Motor neuron (in vitro differentiated cells): ENCODE measurements at regions not wholly inside any gene's neighbourhood (a gene's known extent, or its start where the extent isn't known, plus 50 kb on each side); places are given as distances from the start of the nearest gene placed in this dataset.

Experiments
- ATAC-seq, 8 experiments: fragments of 200-7000 bp; cut with Tn5 transposase; replicated peaks in 6 of 8; 2 replicates each; pipeline ENCODE4 v1.8.0; 2021; ENCODE audit warnings: mild to moderate bottlenecking in 8 of 8, moderate library complexity in 8 of 8
- H3K27ac ChIP-seq, 2 donors: fragments of 250-450 bp; sonication (Bioruptor Pico); 2 replicates each; pipeline ENCODE4 v1.9.0; 2021; ENCODE audit warnings: antibody characterized with exemption in 2 of 2, mild to moderate bottlenecking in 2 of 2, moderate library complexity in 1 of 2
- H3K4me1 ChIP-seq, 2 donors: fragments of 250-450 bp; sonication (Bioruptor Pico); replicated peaks in 1 of 2; 2 replicates each; pipeline ENCODE4 v1.6.1; 2021; ENCODE audit warnings: antibody characterized with exemption in 2 of 2, mild to moderate bottlenecking in 2 of 2, moderate library complexity in 1 of 2
- H3K4me3 ChIP-seq, 5 donors: fragments of 250-450 bp; sonication (Bioruptor Pico); 2 replicates each; pipeline ENCODE4 v1.9.0; 2021; ENCODE audit warnings: antibody characterized with exemption in 5 of 5, mild to moderate bottlenecking in 5 of 5, moderate library complexity in 4 of 5
- WGBS, 10 experiments: fragments of 450-650 bp; shearing (Covaris generic); methylation state at CpG; one replicate each; pipeline ENCODE4 v1.0.0; 2022; 5-methylcytosine and 5-hydroxymethylcytosine counted together
- in situ Hi-C, 9 experiments: fragments of 400-800 bp; cut with MboI; loops; one replicate each; pipeline ENCODE4 v1.15.0; 2021; ENCODE audit warnings: low sequenced_read_pairs in 9 of 9, low pct_unique_long_range_greater_than_20kb in 2 of 9; ENCODE audit not compliant: unreplicated experiment in 9 of 9

GRCh38 chr6:2378891-2379652, 133.7 kb upstream of the GMDS start:
- 18 to 93% (median 73%) methylated on average over 6 to 9 of the region's 9 CpGs for WGBS, 10 experiments
- Histone ChIP-seq H3K4me1 (no peaks in the 10 kb centered on the region), H3K27ac (no peak overlapping the region), H3K4me3 (no peak overlapping the region)
- no peak for ATAC-seq
- in situ Hi-C loops = no loop called here

- H3K4me3 ChIP-seq = no peak overlapping the region
- in situ Hi-C loops = no loop called here
- no peak overlapping the region for H3K27ac ChIP-seq
- no peak for ATAC-seq
- H3K4me1 ChIP-seq = no peaks in the 10 kb centered on the region
- WGBS, 10 experiments = 18 to 100% (median 80%) methylated on average over 1 to 2 of the region's 2 CpGs
Measured at GRCh38 chr6:2378046-2378657, 132.7 kb upstream of the GMDS start.

- H3K27ac ChIP-seq = no peak overlapping the region
- no peak overlapping the region for H3K4me3 ChIP-seq
- peak in 4 of 8 experiments; percentile 68 to 94 (median 79) for ATAC-seq
- WGBS, 10 experiments = 0 to 100% (median 81%) methylated on average over 1 to 12 of the region's 19 CpGs
- in situ Hi-C loops = no loop called here
- H3K4me1 ChIP-seq = no peaks in the 10 kb centered on the region
Measured at GRCh38 chr6:2376429-2377355, 131.3 kb upstream of the GMDS start.

GRCh38 chr6:2375443-2375842, 130.0 kb upstream of the GMDS start:
- Histone ChIP-seq H3K4me3 (no peak overlapping the region), H3K4me1 (no peaks in the 10 kb centered on the region), H3K27ac (no peak overlapping the region)
- no peak for ATAC-seq
- in situ Hi-C loops = no loop called here
- 65 to 93% (median 83%) methylated on average over 2 to 17 of the region's 17 CpGs; no CpG with 5 or more reads in 1 of the 10 experiments for WGBS, 10 experiments

GRCh38 chr6:2369606-2370005, 124.2 kb upstream of the GMDS start:
- in situ Hi-C loops = loop anchor here in 4 of 9 experiments (25.0 kb wide), 2 partner anchors 268 to 782 kb away; no protein-coding TSS in a partner anchor
- Histone ChIP-seq H3K27ac (no peak overlapping the region), H3K4me3 (no peak overlapping the region), H3K4me1 (no peaks in the 10 kb centered on the region)
- WGBS, 10 experiments = 59 to 100% (median 90%) methylated on average over 2 to 8 of the region's 8 CpGs; no CpG with 5 or more reads in 1 of the 10 experiments
- no peak for ATAC-seq

- Histone ChIP-seq H3K4me3 (no peak overlapping the region), H3K27ac (no peak overlapping the region), H3K4me1 (no peaks in the 10 kb centered on the region)
- in situ Hi-C loops = loop anchor here in 4 of 9 experiments (25.0 kb wide), 2 partner anchors 274 to 776 kb away; no protein-coding TSS in a partner anchor
- WGBS, 10 experiments = 0 to 67% (median 33%) methylated on average over 1 to 3 of the region's 3 CpGs
- ATAC-seq = no peak
Measured at GRCh38 chr6:2363211-2363610, 117.8 kb upstream of the GMDS start.

GRCh38 chr6:2361195-2361594, 115.8 kb upstream of the GMDS start:
- 55 to 100% (median 84%) methylated on average over 1 to 5 of the region's 5 CpGs; no CpG with 5 or more reads in 2 of the 10 experiments for WGBS, 10 experiments
- H3K4me1 ChIP-seq = no peaks in the 10 kb centered on the region
- in situ Hi-C loops = loop anchor here in 4 of 9 experiments (25.0 kb wide), 2 partner anchors 276 to 774 kb away; no protein-coding TSS in a partner anchor
- H3K27ac ChIP-seq = no peak overlapping the region
- H3K4me3 ChIP-seq = no peak overlapping the region
- no peak for ATAC-seq

- no peaks in the 10 kb centered on the region for H3K4me1 ChIP-seq
- in situ Hi-C loops = loop anchor here in 4 of 9 experiments (25.0 kb wide), 2 partner anchors 277 to 773 kb away; no protein-coding TSS in a partner anchor
Measured at GRCh38 chr6:2360716-2361115, 115.3 kb upstream of the GMDS start.

GRCh38 chr6:2360126-2360525, 114.7 kb upstream of the GMDS start:
- H3K27ac ChIP-seq = no peak overlapping the region
- H3K4me1 ChIP-seq = no peaks in the 10 kb centered on the region
- H3K4me3 ChIP-seq = no peak overlapping the region
- no peak for ATAC-seq
- in situ Hi-C loops = loop anchor here in 4 of 9 experiments (25.0 kb wide), 2 partner anchors 277 to 773 kb away; no protein-coding TSS in a partner anchor
- WGBS, 10 experiments = 40 to 100% (median 81%) methylated on average over 1 to 5 of the region's 5 CpGs; no CpG with 5 or more reads in 4 of the 10 experiments

More at GRCh38 chr6:2360716-2361115, 115.3 kb upstream of the GMDS start:
- ATAC-seq = no peak
- 42 to 100% (median 85%) methylated on average over 1 to 4 of the region's 5 CpGs; no CpG with 5 or more reads in 4 of the 10 experiments for WGBS, 10 experiments
- H3K4me3 ChIP-seq = no peak overlapping the region
- H3K27ac ChIP-seq = no peak overlapping the region

GRCh38 chr6:2355150-2355549, 109.7 kb upstream of the GMDS start:
- Histone ChIP-seq H3K4me1 (no peaks in the 10 kb centered on the region), H3K4me3 (no peak overlapping the region), H3K27ac (no peak overlapping the region)
- WGBS, 10 experiments = 27 to 92% (median 73%) methylated on average over 1 to 3 of the region's 3 CpGs; no CpG with 5 or more reads in 2 of the 10 experiments
- in situ Hi-C loops = loop anchor here in 6 of 9 experiments (10.0 to 25.0 kb wide), 3 partner anchors 282 to 768 kb away; no protein-coding TSS in a partner anchor
- no peak for ATAC-seq

GRCh38 chr6:2354138-2354491, 108.7 kb upstream of the GMDS start:
- no peak for ATAC-seq
- H3K27ac ChIP-seq = no peak overlapping the region
- in situ Hi-C loops = loop anchor here in 6 of 9 experiments (10.0 to 25.0 kb wide), 3 partner anchors 283 to 767 kb away; no protein-coding TSS in a partner anchor
- H3K4me1 ChIP-seq = no peaks in the 10 kb centered on the region
- WGBS, 10 experiments = 20 to 80% (median 59%) methylated on average over 2 to 6 of the region's 6 CpGs
- H3K4me3 ChIP-seq = no peak overlapping the region

- 38 to 73% (median 66%) methylated on average over 2 to 10 of the region's 10 CpGs for WGBS, 10 experiments
- Histone ChIP-seq H3K4me1 (peaks cover 0 to 3% of the 10 kb centered on the region in 2 donors), H3K4me3 (no peak overlapping the region), H3K27ac (no peak overlapping the region)
- in situ Hi-C loops = loop anchor here in 6 of 9 experiments (10.0 to 25.0 kb wide), 3 partner anchors 284 to 766 kb away; no protein-coding TSS in a partner anchor
- ATAC-seq = peak in 6 of 8 experiments; percentile 41 to 76 (median 60)
Measured at GRCh38 chr6:2353412-2354137, 108.2 kb upstream of the GMDS start.
